ENCODE measurements at regions not wholly inside any gene's neighbourhood (a gene's known extent, or its start where the extent isn't known, plus 50 kb on each side); places are given as distances from the start of the nearest gene placed in this dataset.

DNA sequence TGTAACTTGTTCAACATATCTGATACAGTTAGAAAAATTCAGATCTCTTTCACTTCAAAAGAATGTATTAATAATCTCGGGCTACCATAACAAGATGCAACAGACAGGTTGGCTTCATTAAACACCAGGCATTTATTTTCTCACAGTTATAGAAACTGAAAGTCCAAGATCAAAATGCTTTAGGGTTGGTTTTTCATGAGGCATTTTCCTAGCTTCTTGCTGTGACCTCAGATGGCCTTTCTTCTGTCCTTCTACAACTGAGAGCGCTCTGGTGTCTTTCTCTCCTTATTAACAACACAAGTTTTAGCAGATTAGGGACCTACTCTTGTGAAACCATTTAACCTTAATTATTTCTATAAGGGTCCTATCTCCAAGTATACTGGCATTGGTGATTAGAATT, 452.5 kb downstream of the ZNF804A start:
- DNase-seq (ENCODE audit: extremely low spot score), result no peak
- TF ChIP-seq, protein P1, sequence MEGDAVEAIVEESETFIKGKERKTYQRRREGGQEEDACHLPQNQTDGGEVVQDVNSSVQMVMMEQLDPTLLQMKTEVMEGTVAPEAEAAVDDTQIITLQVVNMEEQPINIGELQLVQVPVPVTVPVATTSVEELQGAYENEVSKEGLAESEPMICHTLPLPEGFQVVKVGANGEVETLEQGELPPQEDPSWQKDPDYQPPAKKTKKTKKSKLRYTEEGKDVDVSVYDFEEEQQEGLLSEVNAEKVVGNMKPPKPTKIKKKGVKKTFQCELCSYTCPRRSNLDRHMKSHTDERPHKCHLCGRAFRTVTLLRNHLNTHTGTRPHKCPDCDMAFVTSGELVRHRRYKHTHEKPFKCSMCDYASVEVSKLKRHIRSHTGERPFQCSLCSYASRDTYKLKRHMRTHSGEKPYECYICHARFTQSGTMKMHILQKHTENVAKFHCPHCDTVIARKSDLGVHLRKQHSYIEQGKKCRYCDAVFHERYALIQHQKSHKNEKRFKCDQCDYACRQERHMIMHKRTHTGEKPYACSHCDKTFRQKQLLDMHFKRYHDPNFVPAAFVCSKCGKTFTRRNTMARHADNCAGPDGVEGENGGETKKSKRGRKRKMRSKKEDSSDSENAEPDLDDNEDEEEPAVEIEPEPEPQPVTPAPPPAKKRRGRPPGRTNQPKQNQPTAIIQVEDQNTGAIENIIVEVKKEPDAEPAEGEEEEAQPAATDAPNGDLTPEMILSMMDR (IDR thresholded peaks at IDR 0.05; ENCODE audit: control extremely low read depth, extremely low read depth, low read depth, missing control alignments), result no peak
- POLR2A ChIA-PET, result no interaction called here
- CTCF ChIA-PET, result no interaction called here

DNA sequence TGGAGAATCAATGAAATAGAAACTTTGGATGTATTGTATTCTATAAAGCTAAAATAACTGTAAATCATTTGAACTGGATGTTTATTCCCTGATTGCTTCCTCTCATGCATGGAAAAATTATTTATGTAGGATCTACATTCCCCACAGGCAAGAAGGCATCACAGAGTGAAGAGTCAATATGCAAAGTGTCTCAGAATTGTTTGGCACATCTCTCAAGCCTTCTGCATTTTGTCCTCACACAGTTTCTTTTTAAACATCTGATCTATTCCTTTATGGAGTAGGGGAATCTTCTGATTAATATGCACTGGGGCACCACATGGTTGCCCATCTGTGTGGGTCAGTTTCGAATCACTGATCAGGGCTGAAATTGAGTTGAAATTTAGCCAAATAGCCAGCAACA, 465.4 kb downstream of the ZNF804A start:
- TF ChIP-seq, protein P1 (IDR thresholded peaks at IDR 0.05; ENCODE audit: control extremely low read depth, extremely low read depth, low read depth, missing control alignments), result no peak
- ChIA-PET CTCF (no interaction called here), POLR2A (no interaction called here)
- no peak for DNase-seq (ENCODE audit: extremely low spot score)

DNA sequence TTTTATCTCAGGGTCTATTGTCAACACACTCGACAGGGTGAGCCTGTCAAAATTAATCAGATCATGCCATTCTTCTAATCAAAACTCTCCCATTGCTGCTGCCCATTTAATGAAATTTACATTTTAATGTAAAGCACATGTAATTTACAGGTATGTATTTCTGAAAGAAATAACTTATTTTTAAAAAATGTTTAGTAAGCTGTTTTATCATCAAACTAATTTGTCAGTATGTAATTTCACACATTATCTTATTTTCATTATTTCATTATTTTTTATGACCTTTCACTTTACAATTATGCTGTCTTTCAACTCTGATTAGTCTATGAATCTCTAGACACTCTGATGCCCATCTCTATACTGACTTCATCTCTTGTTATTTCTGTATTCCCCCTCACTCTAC, 467.8 kb downstream of the ZNF804A start:
- TF ChIP-seq, protein P1 (IDR thresholded peaks at IDR 0.05; ENCODE audit: control extremely low read depth, extremely low read depth, low read depth, missing control alignments), result no peak
- ChIA-PET POLR2A (no interaction called here), CTCF (interaction anchor here (1.3 kb wide), 1 partner anchor 14 kb away, joined by 3 read pairs; no protein-coding TSS in a partner anchor)
- no peak for DNase-seq (ENCODE audit: extremely low spot score)

DNA sequence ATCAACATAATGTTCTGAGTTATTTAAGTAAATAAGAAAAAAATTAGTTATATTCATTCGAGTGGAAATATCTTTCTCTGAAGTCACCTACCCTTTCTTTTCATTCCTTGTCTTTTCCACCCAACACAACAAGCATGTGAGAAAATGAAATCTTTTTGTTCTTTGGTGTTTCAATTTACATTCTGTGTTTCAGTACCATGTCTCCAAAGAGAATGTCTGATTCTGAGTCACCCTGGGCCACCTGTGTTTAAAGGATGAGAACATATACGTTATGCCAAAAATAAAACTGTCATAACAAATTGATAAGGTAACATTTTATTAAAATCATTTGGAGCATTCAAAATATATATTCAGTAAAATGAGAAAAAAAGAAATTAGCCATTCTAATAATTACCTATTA, 470.8 kb downstream of the ZNF804A start:
- POLR2A ChIA-PET, result no interaction called here
- no peak for DNase-seq (ENCODE audit: extremely low spot score)
- TF ChIP-seq, protein P1 (IDR thresholded peaks at IDR 0.05; ENCODE audit: control extremely low read depth, extremely low read depth, low read depth, missing control alignments), result no peak
- CTCF ChIA-PET, result no interaction called here

DNA sequence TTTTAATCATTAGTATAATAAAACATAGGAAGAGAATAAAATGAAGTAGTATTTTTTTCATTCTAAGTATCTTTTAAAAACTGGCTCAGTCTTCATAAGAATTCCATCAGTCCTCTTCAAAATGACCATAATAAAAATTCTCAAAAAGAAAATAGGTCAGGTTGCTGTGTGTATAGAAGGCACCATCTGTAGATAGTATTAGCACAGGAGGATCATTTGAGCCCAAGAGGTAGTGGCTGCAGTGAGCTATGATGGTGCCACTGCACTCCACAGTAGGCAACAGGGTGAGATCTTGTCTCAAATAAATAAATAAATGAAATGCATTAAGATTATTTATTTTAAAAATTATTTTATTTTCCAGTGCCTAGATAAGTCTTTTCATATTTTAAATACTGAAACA, 475.8 kb downstream of the ZNF804A start:
- DNase-seq (ENCODE audit: extremely low spot score), result no peak
- CTCF ChIA-PET, result no interaction called here
- TF ChIP-seq, protein P1 (IDR thresholded peaks at IDR 0.05; ENCODE audit: control extremely low read depth, extremely low read depth, low read depth, missing control alignments), result no peak
- POLR2A ChIA-PET, result no interaction called here

DNA sequence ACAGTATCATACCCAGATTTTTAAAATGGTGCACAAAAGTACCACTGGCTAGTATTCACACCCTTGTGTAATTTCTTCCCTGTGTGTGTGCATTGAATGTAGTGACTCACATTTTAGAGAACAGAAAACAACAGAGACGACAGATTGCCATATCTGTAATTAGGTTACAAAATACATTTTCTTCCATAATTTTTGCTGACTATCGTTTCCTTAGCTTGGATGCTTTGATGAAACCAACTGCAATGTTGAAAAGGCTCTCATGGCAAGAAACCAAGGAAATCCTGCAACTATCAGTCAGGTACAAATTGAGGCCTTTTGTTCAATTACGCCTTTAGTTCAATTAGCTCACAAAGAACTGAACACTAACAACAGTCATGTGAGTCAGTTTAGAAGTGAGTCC, 484.4 kb downstream of the ZNF804A start:
- ChIA-PET POLR2A (no interaction called here), CTCF (interaction anchor here (1.0 kb wide), 1 partner anchor 19 kb away, joined by 3 read pairs; no protein-coding TSS in a partner anchor)
- DNase-seq (ENCODE audit: extremely low spot score), result no peak
- TF ChIP-seq, protein P1 (IDR thresholded peaks at IDR 0.05; ENCODE audit: control extremely low read depth, extremely low read depth, low read depth, missing control alignments), result no peak

DNA sequence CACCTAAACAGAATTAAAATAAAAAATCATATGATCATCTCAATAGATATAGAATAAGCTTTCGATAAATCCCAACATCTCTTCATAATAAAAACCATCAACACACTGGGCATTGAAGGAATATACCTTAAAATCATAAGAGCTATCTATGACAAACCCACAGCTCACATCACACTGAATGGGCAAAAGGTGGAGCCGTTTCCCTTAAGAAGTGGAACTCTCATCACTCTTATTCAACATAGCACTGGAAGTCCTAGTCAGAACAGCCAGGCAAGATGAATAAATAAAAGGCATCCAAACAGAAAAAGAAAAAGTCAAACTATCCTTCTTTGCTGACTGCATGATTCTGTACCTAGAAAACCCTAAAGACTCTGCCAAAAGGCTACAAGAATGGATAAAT, 510.3 kb downstream of the ZNF804A start:
- TF ChIP-seq, protein P1 (IDR thresholded peaks at IDR 0.05; ENCODE audit: control extremely low read depth, extremely low read depth, low read depth, missing control alignments), result no peak
- no peak for DNase-seq (ENCODE audit: extremely low spot score)
- ChIA-PET CTCF (no interaction called here), POLR2A (no interaction called here)

Data from GM10248 (cell line).